ENCODE measurements at regions not wholly inside any gene's neighbourhood (a gene's known extent, or its start where the extent isn't known, plus 50 kb on each side); places are given as distances from the start of the nearest gene placed in this dataset.

- Histone ChIP-seq H3K9ac (ENCODE audit: low read length) (no peak overlapping the region), H3K4me3 (ENCODE audit: low read length) (no peak overlapping the region), H3K27ac (ENCODE audit: low read depth, low read length) (no peak overlapping the region), H3K36me3 (ENCODE audit: control insufficient read depth, insufficient read depth, low read length) (no peaks in the 10 kb centered on the region), H3K27me3 (ENCODE audit: control insufficient read depth, insufficient read depth, low read length) (no peaks in the 10 kb centered on the region), H3K4me1 (ENCODE audit: control insufficient read depth, insufficient read depth, low read length) (no peaks in the 10 kb centered on the region)
These were observed 51.5 kb upstream of the ARID1B start for GRCh38 chr6:156725712-156726111.

GRCh38 chr6:156720691-156721685, 56.2 kb upstream of the ARID1B start:
- Histone ChIP-seq H3K4me3 (ENCODE audit: low read length) (peak overlapping the region; percentile 18), H3K27me3 (ENCODE audit: control insufficient read depth, insufficient read depth, low read length) (peaks cover 4% of the 10 kb centered on the region), H3K27ac (ENCODE audit: low read depth, low read length) (peak overlapping the region; percentile 91), H3K36me3 (ENCODE audit: control insufficient read depth, insufficient read depth, low read length) (no peaks in the 10 kb centered on the region), H3K4me1 (ENCODE audit: control insufficient read depth, insufficient read depth, low read length) (peaks cover 9% of the 10 kb centered on the region), H3K9ac (ENCODE audit: low read length) (no peak overlapping the region)

GRCh38 chr6:156719720-156720563, 57.2 kb upstream of the ARID1B start:
- Histone ChIP-seq H3K27ac (ENCODE audit: low read depth, low read length) (peak overlapping the region; percentile 91), H3K36me3 (ENCODE audit: control insufficient read depth, insufficient read depth, low read length) (no peaks in the 10 kb centered on the region), H3K4me1 (ENCODE audit: control insufficient read depth, insufficient read depth, low read length) (peaks cover 9% of the 10 kb centered on the region), H3K9ac (ENCODE audit: low read length) (peak overlapping the region; percentile 28), H3K4me3 (ENCODE audit: low read length) (peak overlapping the region; percentile 71), H3K27me3 (ENCODE audit: control insufficient read depth, insufficient read depth, low read length) (peaks cover 4% of the 10 kb centered on the region)

- peaks cover 9% of the 10 kb centered on the region for H3K4me1 ChIP-seq (ENCODE audit: control insufficient read depth, insufficient read depth, low read length)
- H3K27ac ChIP-seq (ENCODE audit: low read depth, low read length): peak overlapping the region; percentile 91
- H3K9ac ChIP-seq (ENCODE audit: low read length): peak overlapping the region; percentile 28
- peaks cover 4% of the 10 kb centered on the region for H3K27me3 ChIP-seq (ENCODE audit: control insufficient read depth, insufficient read depth, low read length)
- H3K36me3 ChIP-seq (ENCODE audit: control insufficient read depth, insufficient read depth, low read length): no peaks in the 10 kb centered on the region
- peak overlapping the region; percentile 71 for H3K4me3 ChIP-seq (ENCODE audit: low read length)
These were observed 57.8 kb upstream of the ARID1B start for GRCh38 chr6:156719395-156719719.

GRCh38 chr6:156718647-156719394, 58.4 kb upstream of the ARID1B start:
- Histone ChIP-seq H3K27ac (ENCODE audit: low read depth, low read length) (no peak overlapping the region), H3K4me3 (ENCODE audit: low read length) (no peak overlapping the region), H3K9ac (ENCODE audit: low read length) (no peak overlapping the region), H3K36me3 (ENCODE audit: control insufficient read depth, insufficient read depth, low read length) (no peaks in the 10 kb centered on the region), H3K4me1 (ENCODE audit: control insufficient read depth, insufficient read depth, low read length) (peaks cover 9% of the 10 kb centered on the region), H3K27me3 (ENCODE audit: control insufficient read depth, insufficient read depth, low read length) (peaks cover 4% of the 10 kb centered on the region)

- Histone ChIP-seq H3K27me3 (ENCODE audit: control insufficient read depth, insufficient read depth, low read length) (peaks cover 4% of the 10 kb centered on the region), H3K4me3 (ENCODE audit: low read length) (no peak overlapping the region), H3K9ac (ENCODE audit: low read length) (no peak overlapping the region), H3K4me1 (ENCODE audit: control insufficient read depth, insufficient read depth, low read length) (peaks cover 9% of the 10 kb centered on the region), H3K27ac (ENCODE audit: low read depth, low read length) (no peak overlapping the region), H3K36me3 (ENCODE audit: control insufficient read depth, insufficient read depth, low read length) (no peaks in the 10 kb centered on the region)
These were observed 59.6 kb upstream of the ARID1B start for GRCh38 chr6:156717542-156717941.

GRCh38 chr6:156715839-156716238, 61.3 kb upstream of the ARID1B start:
- no peak overlapping the region for H3K9ac ChIP-seq (ENCODE audit: low read length)
- no peak overlapping the region for H3K4me3 ChIP-seq (ENCODE audit: low read length)
- H3K4me1 ChIP-seq (ENCODE audit: control insufficient read depth, insufficient read depth, low read length): peaks cover 9% of the 10 kb centered on the region
- H3K27ac ChIP-seq (ENCODE audit: low read depth, low read length): no peak overlapping the region
- H3K27me3 ChIP-seq (ENCODE audit: control insufficient read depth, insufficient read depth, low read length): peaks cover 4% of the 10 kb centered on the region
- H3K36me3 ChIP-seq (ENCODE audit: control insufficient read depth, insufficient read depth, low read length): no peaks in the 10 kb centered on the region

GRCh38 chr6:156713548-156713947, 63.6 kb upstream of the ARID1B start:
- no peaks in the 10 kb centered on the region for H3K27me3 ChIP-seq (ENCODE audit: control insufficient read depth, insufficient read depth, low read length)

GRCh38 chr6:156710479-156710878, 66.7 kb upstream of the ARID1B start:
- Histone ChIP-seq H3K9ac (ENCODE audit: low read length) (no peak overlapping the region), H3K4me3 (ENCODE audit: low read length) (no peak overlapping the region), H3K4me1 (ENCODE audit: control insufficient read depth, insufficient read depth, low read length) (no peaks in the 10 kb centered on the region), H3K27me3 (ENCODE audit: control insufficient read depth, insufficient read depth, low read length) (no peaks in the 10 kb centered on the region), H3K36me3 (ENCODE audit: control insufficient read depth, insufficient read depth, low read length) (no peaks in the 10 kb centered on the region), H3K27ac (ENCODE audit: low read depth, low read length) (no peak overlapping the region)

More at GRCh38 chr6:156713548-156713947, 63.6 kb upstream of the ARID1B start:
- no peaks in the 10 kb centered on the region for H3K36me3 ChIP-seq (ENCODE audit: control insufficient read depth, insufficient read depth, low read length)
- no peak overlapping the region for H3K27ac ChIP-seq (ENCODE audit: low read depth, low read length)
- H3K4me1 ChIP-seq (ENCODE audit: control insufficient read depth, insufficient read depth, low read length): no peaks in the 10 kb centered on the region
- H3K9ac ChIP-seq (ENCODE audit: low read length): no peak overlapping the region
- no peak overlapping the region for H3K4me3 ChIP-seq (ENCODE audit: low read length)

- Histone ChIP-seq H3K4me3 (ENCODE audit: low read length) (no peak overlapping the region), H3K9ac (ENCODE audit: low read length) (no peak overlapping the region), H3K4me1 (ENCODE audit: control insufficient read depth, insufficient read depth, low read length) (no peaks in the 10 kb centered on the region), H3K36me3 (ENCODE audit: control insufficient read depth, insufficient read depth, low read length) (no peaks in the 10 kb centered on the region), H3K27ac (ENCODE audit: low read depth, low read length) (no peak overlapping the region), H3K27me3 (ENCODE audit: control insufficient read depth, insufficient read depth, low read length) (no peaks in the 10 kb centered on the region)
These were observed 69.4 kb upstream of the ARID1B start for GRCh38 chr6:156707818-156708217.

GRCh38 chr6:156703719-156704118, 73.5 kb upstream of the ARID1B start:
- Histone ChIP-seq H3K4me3 (ENCODE audit: low read length) (no peak overlapping the region), H3K27ac (ENCODE audit: low read depth, low read length) (no peak overlapping the region), H3K27me3 (ENCODE audit: control insufficient read depth, insufficient read depth, low read length) (no peaks in the 10 kb centered on the region), H3K36me3 (ENCODE audit: control insufficient read depth, insufficient read depth, low read length) (no peaks in the 10 kb centered on the region), H3K9ac (ENCODE audit: low read length) (no peak overlapping the region), H3K4me1 (ENCODE audit: control insufficient read depth, insufficient read depth, low read length) (no peaks in the 10 kb centered on the region)

- H3K9ac ChIP-seq (ENCODE audit: low read length): no peak overlapping the region
- no peak overlapping the region for H3K4me3 ChIP-seq (ENCODE audit: low read length)
- no peaks in the 10 kb centered on the region for H3K4me1 ChIP-seq (ENCODE audit: control insufficient read depth, insufficient read depth, low read length)
- no peaks in the 10 kb centered on the region for H3K36me3 ChIP-seq (ENCODE audit: control insufficient read depth, insufficient read depth, low read length)
- no peak overlapping the region for H3K27ac ChIP-seq (ENCODE audit: low read depth, low read length)
- no peaks in the 10 kb centered on the region for H3K27me3 ChIP-seq (ENCODE audit: control insufficient read depth, insufficient read depth, low read length)
These were observed 75.2 kb upstream of the ARID1B start for GRCh38 chr6:156701966-156702365.
